ENCODE measurements at regions not wholly inside any gene's neighbourhood (a gene's known extent, or its start where the extent isn't known, plus 50 kb on each side); places are given as distances from the start of the nearest gene placed in this dataset.
"Not testable (repeated sequence)": the region's sequence is repeated elsewhere in the genome, so short reads cannot be mapped to it uniquely, and the experiment has no call there.

- intact Hi-C loops (cut with DNase I); H3K27ac ChIP-seq (ENCODE audit: low read depth in 2 of 2, low read length in 2 of 2); H3K4me1 ChIP-seq (ENCODE audit: control insufficient read depth in 2 of 3, insufficient read depth in 2 of 3, low read depth in 1 of 3, low read length in 3 of 3); H3K9ac ChIP-seq (ENCODE audit: low read length in 3 of 3); DNase-seq; FAIRE-seq; H3K4me3 ChIP-seq (ENCODE audit: low read length in 3 of 3); H3K36me3 ChIP-seq (ENCODE audit: control insufficient read depth in 2 of 3, insufficient read depth in 3 of 3, low read length in 3 of 3); H3K9me3 ChIP-seq (ENCODE audit: control insufficient read depth in 2 of 3, insufficient read depth in 1 of 3, low read length in 3 of 3); H3K27me3 ChIP-seq (ENCODE audit: control insufficient read depth, insufficient read depth, low read length): not testable (repeated sequence)
Observed at GRCh38 chr5:62252519-62252918, 53.5 kb upstream of the KIF2A start.

- H3K9ac ChIP-seq (ENCODE audit: low read length in 3 of 3); FAIRE-seq; H3K27ac ChIP-seq (ENCODE audit: low read depth in 2 of 2, low read length in 2 of 2); H3K9me3 ChIP-seq (ENCODE audit: control insufficient read depth in 2 of 3, insufficient read depth in 1 of 3, low read length in 3 of 3); H3K4me3 ChIP-seq (ENCODE audit: low read length in 3 of 3); DNase-seq; H3K4me1 ChIP-seq (ENCODE audit: control insufficient read depth in 2 of 3, insufficient read depth in 2 of 3, low read depth in 1 of 3, low read length in 3 of 3); H3K36me3 ChIP-seq (ENCODE audit: control insufficient read depth in 2 of 3, insufficient read depth in 3 of 3, low read length in 3 of 3); intact Hi-C loops (cut with DNase I); H3K27me3 ChIP-seq (ENCODE audit: control insufficient read depth, insufficient read depth, low read length): not testable (repeated sequence)
Observed at GRCh38 chr5:62255551-62255950, 50.5 kb upstream of the KIF2A start.

- H3K4me3 ChIP-seq (ENCODE audit: low read length in 3 of 3): no peak overlapping the region
- DNase-seq: peak in 4 of 5 donors; percentile 24 to 77 (median 52)
- FAIRE-seq: no peak
Observed at GRCh38 chr5:62256161-62257019, 49.6 kb upstream of the KIF2A start.

More at GRCh38 chr5:62256161-62257019, 49.6 kb upstream of the KIF2A start:
- peaks cover 0 to 5% (median 0%) of the 10 kb centered on the region in 3 donors for H3K4me1 ChIP-seq (ENCODE audit: control insufficient read depth in 2 of 3, insufficient read depth in 2 of 3, low read depth in 1 of 3, low read length in 3 of 3)
- TF ChIP-seq, protein P1, sequence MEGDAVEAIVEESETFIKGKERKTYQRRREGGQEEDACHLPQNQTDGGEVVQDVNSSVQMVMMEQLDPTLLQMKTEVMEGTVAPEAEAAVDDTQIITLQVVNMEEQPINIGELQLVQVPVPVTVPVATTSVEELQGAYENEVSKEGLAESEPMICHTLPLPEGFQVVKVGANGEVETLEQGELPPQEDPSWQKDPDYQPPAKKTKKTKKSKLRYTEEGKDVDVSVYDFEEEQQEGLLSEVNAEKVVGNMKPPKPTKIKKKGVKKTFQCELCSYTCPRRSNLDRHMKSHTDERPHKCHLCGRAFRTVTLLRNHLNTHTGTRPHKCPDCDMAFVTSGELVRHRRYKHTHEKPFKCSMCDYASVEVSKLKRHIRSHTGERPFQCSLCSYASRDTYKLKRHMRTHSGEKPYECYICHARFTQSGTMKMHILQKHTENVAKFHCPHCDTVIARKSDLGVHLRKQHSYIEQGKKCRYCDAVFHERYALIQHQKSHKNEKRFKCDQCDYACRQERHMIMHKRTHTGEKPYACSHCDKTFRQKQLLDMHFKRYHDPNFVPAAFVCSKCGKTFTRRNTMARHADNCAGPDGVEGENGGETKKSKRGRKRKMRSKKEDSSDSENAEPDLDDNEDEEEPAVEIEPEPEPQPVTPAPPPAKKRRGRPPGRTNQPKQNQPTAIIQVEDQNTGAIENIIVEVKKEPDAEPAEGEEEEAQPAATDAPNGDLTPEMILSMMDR (IDR thresholded peaks at IDR 0.05; ENCODE audit: borderline replicate concordance, extremely low read depth, insufficient read depth): no peak
- no peak overlapping the region for H3K27ac ChIP-seq (ENCODE audit: low read depth in 2 of 2, low read length in 2 of 2)
- intact Hi-C loops (cut with DNase I): no loop called here
- H3K36me3 ChIP-seq (ENCODE audit: control insufficient read depth in 2 of 3, insufficient read depth in 3 of 3, low read length in 3 of 3): no peaks in the 10 kb centered on the region
- H3K9ac ChIP-seq (ENCODE audit: low read length in 3 of 3): no peak overlapping the region
- H3K27me3 ChIP-seq (ENCODE audit: control insufficient read depth, insufficient read depth, low read length): no peaks in the 10 kb centered on the region
- H3K9me3 ChIP-seq (ENCODE audit: control insufficient read depth in 2 of 3, insufficient read depth in 1 of 3, low read length in 3 of 3): no peaks in the 10 kb centered on the region

Data from kidney (tissue), 13 donors.